H1 (cell line): ENCODE measurements at regions not wholly inside any gene's neighbourhood (a gene's known extent, or its start where the extent isn't known, plus 50 kb on each side); places are given as distances from the start of the nearest gene placed in this dataset.

ENCODE experiments used
- CTCF ChIA-PET: fragments of 300-600 bp; sonication (Branson Sonifier 250); formaldehyde crosslinking; loops from one replicate; lab custom pipeline; 2021; ENCODE audit not compliant: partially characterized antibody; lab: Charles Lee
- POLR2A ChIA-PET: fragments of 300-600 bp; sonication (Branson Sonifier 250); formaldehyde crosslinking; loops from one replicate; lab custom pipeline; 2021; ENCODE audit warnings: inconsistent platforms; ENCODE audit not compliant: partially characterized antibody; lab: Charles Lee
- DNase-seq, 2 experiments: peaks; one replicate each; pipeline versions ENCODE4 v3.0.0 to v3.0.0-alpha.2; 2010 to 2022; ENCODE audit warnings: low spot score in 2 of 2, low read depth in 1 of 2, mixed read lengths in 1 of 2
- FAIRE-seq: peaks from 2 replicates; lab custom pipeline; 2011; peaks lifted over from hg19 to GRCh38; lab: Jason Lieb, UNC
- H2AFZ ChIP-seq: 2 replicates; pipeline ENCODE4 v1.8.1; 2012; ENCODE audit warnings: low read length, inconsistent platforms
- H2AK5ac ChIP-seq: 2 replicates; pipeline ENCODE4 v1.6.1; 2013; ENCODE audit warnings: low read depth, low read length
- H2BK120ac ChIP-seq: replicated peaks from 2 replicates; pipeline ENCODE3; 2013; ENCODE audit warnings: low read depth, low read length, inconsistent platforms
- H2BK12ac ChIP-seq: 2 replicates; pipeline ENCODE4 v1.6.1; 2013; ENCODE audit warnings: low read depth, low read length
- H2BK15ac ChIP-seq: 2 replicates; pipeline ENCODE4 v1.6.1; 2013; ENCODE audit warnings: low read length
- H2BK20ac ChIP-seq: 2 replicates; pipeline ENCODE4 v1.6.1; 2013; ENCODE audit warnings: low read length
- H2BK5ac ChIP-seq: 2 replicates; pipeline ENCODE4 v1.6.1; 2013; ENCODE audit warnings: low read depth, low read length
- H3K14ac ChIP-seq: 2 replicates; pipeline ENCODE4 v1.6.1; 2013; ENCODE audit warnings: inconsistent platforms; ENCODE audit not compliant: insufficient read length
- H3K18ac ChIP-seq: 2 replicates; pipeline ENCODE4 v1.6.1; 2013; ENCODE audit warnings: low read length; ENCODE audit errors: extremely low read depth
- H3K23ac ChIP-seq: 2 replicates; pipeline ENCODE4 v1.6.1; 2013; ENCODE audit warnings: inconsistent platforms; ENCODE audit not compliant: insufficient read length
- H3K23me2 ChIP-seq: 2 replicates; pipeline ENCODE4 v1.6.1; 2013; ENCODE audit warnings: low read depth, low read length
- H3K27ac ChIP-seq: 2 replicates; pipeline ENCODE4 v1.6.1; 2011; ENCODE audit warnings: low read depth, low read length, inconsistent platforms
- H3K27me3 ChIP-seq, 4 experiments: replicated peaks in 1 of 4; 1 replicate in 1 of 4; 2 replicates in 3 of 4; pipeline versions ENCODE4 v1.6.1 to v1.8.1; 2011 to 2013; ENCODE audit warnings: low read length in 3 of 4, mild to moderate bottlenecking in 3 of 4, inconsistent platforms in 2 of 4, mixed read lengths in 2 of 4, moderate library complexity in 1 of 4; ENCODE audit not compliant: control insufficient read depth in 3 of 4, insufficient read depth in 3 of 4; ENCODE audit errors: extremely low read depth in 1 of 4
- H3K36me3 ChIP-seq, 4 experiments: 2 replicates each; pipeline versions ENCODE4 v1.6.1 to v1.8.1; 2011 to 2013; ENCODE audit warnings: mild to moderate bottlenecking in 4 of 4, low read length in 3 of 4, moderate library complexity in 2 of 4, control low read depth in 1 of 4, inconsistent platforms in 1 of 4; ENCODE audit not compliant: insufficient read depth in 4 of 4, control insufficient read depth in 2 of 4
- H3K4ac ChIP-seq: replicated peaks from 2 replicates; pipeline ENCODE3; 2013; ENCODE audit warnings: low read length, low read depth, mixed read lengths, inconsistent platforms; ENCODE audit not compliant: insufficient read length
- H3K4me1 ChIP-seq, 4 experiments: replicated peaks in 1 of 4; 1 replicate in 1 of 4; 2 replicates in 3 of 4; pipeline versions ENCODE4 v1.6.1 to v1.8.1; 2011 to 2013; ENCODE audit warnings: low read length in 3 of 4, inconsistent platforms in 2 of 4, mixed read lengths in 1 of 4; ENCODE audit not compliant: insufficient read depth in 4 of 4, control insufficient read depth in 3 of 4
- H3K4me2 ChIP-seq, 2 experiments: 2 replicates each; pipeline versions ENCODE4 v1.6.1 to v1.8.1; 2011 to 2013; ENCODE audit warnings: low read depth in 2 of 2, low read length in 2 of 2, control low read depth in 1 of 2, inconsistent platforms in 1 of 2, mild to moderate bottlenecking in 1 of 2; ENCODE audit not compliant: insufficient read depth in 1 of 2
- H3K4me3 ChIP-seq, 4 experiments: fragments of 200-600, 300-600 bp in 1 of 4; sonication (generic), shearing (Covaris generic), sonication (Bioruptor Twin) in 1 of 4; 2 replicates each; pipeline versions ENCODE4 v1.5.1 to v1.8.1; 2011 to 2016; ENCODE audit warnings: low read length in 4 of 4, low read depth in 3 of 4, control low read depth in 2 of 4, inconsistent platforms in 2 of 4, mild to moderate bottlenecking in 2 of 4, mixed read lengths in 1 of 4, moderate library complexity in 1 of 4; ENCODE audit not compliant: insufficient read depth in 2 of 4; ENCODE audit errors: extremely low read depth in 1 of 4
- H3K56ac ChIP-seq: replicated peaks from 2 replicates; pipeline ENCODE3; 2013; ENCODE audit warnings: low read depth, mild to moderate bottlenecking, mixed read lengths, low read length, inconsistent platforms; ENCODE audit not compliant: insufficient read length
- H3K79me1 ChIP-seq: 2 replicates; pipeline ENCODE4 v1.6.1; 2013; ENCODE audit warnings: low read depth, low read length, control low read depth
- H3K79me2 ChIP-seq, 2 experiments: 2 replicates each; pipeline versions ENCODE4 v1.6.1 to v1.8.1; 2012 to 2013; ENCODE audit warnings: low read length in 2 of 2, mild to moderate bottlenecking in 2 of 2, inconsistent platforms in 1 of 2; ENCODE audit not compliant: insufficient read depth in 2 of 2, control insufficient read depth in 1 of 2
- H3K9ac ChIP-seq, 4 experiments: replicated peaks in 1 of 4; 1 replicate in 1 of 4; 2 replicates in 3 of 4; pipeline versions ENCODE4 v1.6.1 to v1.8.1; 2011 to 2013; ENCODE audit warnings: low read depth in 3 of 4, low read length in 3 of 4, control low read depth in 2 of 4, mild to moderate bottlenecking in 2 of 4, moderate library complexity in 2 of 4, inconsistent platforms in 1 of 4; ENCODE audit errors: extremely low read depth in 1 of 4
- H3K9me3 ChIP-seq, 2 experiments: 2 replicates each; pipeline versions ENCODE4 v1.6.1 to v1.8.1; 2012 to 2013; ENCODE audit warnings: mild to moderate bottlenecking in 2 of 2, moderate library complexity in 2 of 2, control low read depth in 1 of 2, inconsistent platforms in 1 of 2, low read depth in 1 of 2, low read length in 1 of 2, mixed read lengths in 1 of 2; ENCODE audit not compliant: insufficient read depth in 2 of 2
- H4K20me1 ChIP-seq, 2 experiments: replicated peaks in 1 of 2; 2 replicates each; pipeline versions ENCODE3 to v1.8.1; 2011 to 2013; ENCODE audit warnings: inconsistent platforms in 2 of 2, low read length in 2 of 2, mild to moderate bottlenecking in 1 of 2; ENCODE audit not compliant: insufficient read depth in 2 of 2, control insufficient read depth in 1 of 2
- H4K5ac ChIP-seq: 2 replicates; pipeline ENCODE4 v1.6.1; 2013; ENCODE audit warnings: low read length, low read depth, mixed read lengths, inconsistent platforms; ENCODE audit not compliant: insufficient read length
- H4K8ac ChIP-seq: 2 replicates; pipeline ENCODE4 v1.8.0; 2013; ENCODE audit warnings: mild to moderate bottlenecking, moderate library complexity, low read length, inconsistent platforms; ENCODE audit not compliant: insufficient read depth; ENCODE audit errors: extremely low read depth
- H4K91ac ChIP-seq: replicated peaks from 2 replicates; pipeline ENCODE3; 2013; ENCODE audit warnings: low read length, mixed read lengths, inconsistent platforms; ENCODE audit not compliant: insufficient read length
- ATF2 ChIP-seq: IDR thresholded peaks from 2 replicates; pipeline ENCODE4 v1.6.1; 2012; ENCODE audit warnings: low read length, inconsistent platforms
- CREB1 ChIP-seq: IDR thresholded peaks from 2 replicates; pipeline ENCODE4 v1.6.1; 2012; ENCODE audit warnings: inconsistent platforms
- EP300 ChIP-seq, 2 experiments: IDR thresholded peaks; 1 replicate in 1 of 2; 2 replicates in 1 of 2; pipeline ENCODE4 v1.6.1; 2011 to 2012; ENCODE audit warnings: low read depth in 2 of 2, low read length in 2 of 2, mild to moderate bottlenecking in 2 of 2, borderline replicate concordance in 1 of 2, inconsistent platforms in 1 of 2, moderate library complexity in 1 of 2
- RAD21 ChIP-seq, 2 experiments: IDR thresholded peaks in 1 of 2; conservative IDR thresholded peaks in 1 of 2; 2 replicates each; pipeline ENCODE4 v1.6.1; 2011; ENCODE audit warnings: low read depth in 2 of 2, low read length in 2 of 2, improper control_type of control experiment in 1 of 2, inconsistent platforms in 1 of 2, mild to moderate bottlenecking in 1 of 2, moderate library complexity in 1 of 2
- SP1 ChIP-seq: IDR thresholded peaks from 2 replicates; pipeline ENCODE4 v1.6.1; 2011; ENCODE audit warnings: low read depth, low read length
- SP2 ChIP-seq: IDR thresholded peaks from 2 replicates; pipeline ENCODE4 v1.6.1; 2012; ENCODE audit warnings: mild to moderate bottlenecking, low read length, inconsistent platforms
- WGBS, 2 experiments: shearing (Covaris generic) in 1 of 2; methylation state at CpG; one replicate each; pipeline versions ENCODE4 v1.1.6 to v1.1.7; 2013 to 2015; ENCODE audit warnings: low lambda C conversion rate in 2 of 2, mixed read lengths in 2 of 2, inconsistent platforms in 1 of 2, low coverage in 1 of 2, missing lambda C conversion rate in 1 of 2; ENCODE audit not compliant: insufficient replicate concordance in 2 of 2, insufficient coverage in 1 of 2, insufficient read length in 1 of 2; ENCODE audit errors: extremely low coverage in 1 of 2, missing lambda C conversion rate in 1 of 2; 5-methylcytosine and 5-hydroxymethylcytosine counted together
- TF ChIP-seq, protein P1 (sequence below), 3 experiments: IDR thresholded peaks; 1 replicate in 2 of 3; 2 replicates in 1 of 3; pipeline versions ENCODE4 v1.5.1 to v1.6.1; 2011; ENCODE audit warnings: low read length in 3 of 3, mild to moderate bottlenecking in 3 of 3, inconsistent platforms in 2 of 3, low read depth in 1 of 3, moderate library complexity in 1 of 3; ENCODE audit not compliant: insufficient read depth in 1 of 3; ENCODE audit errors: control extremely low read depth in 1 of 3

DNA sequence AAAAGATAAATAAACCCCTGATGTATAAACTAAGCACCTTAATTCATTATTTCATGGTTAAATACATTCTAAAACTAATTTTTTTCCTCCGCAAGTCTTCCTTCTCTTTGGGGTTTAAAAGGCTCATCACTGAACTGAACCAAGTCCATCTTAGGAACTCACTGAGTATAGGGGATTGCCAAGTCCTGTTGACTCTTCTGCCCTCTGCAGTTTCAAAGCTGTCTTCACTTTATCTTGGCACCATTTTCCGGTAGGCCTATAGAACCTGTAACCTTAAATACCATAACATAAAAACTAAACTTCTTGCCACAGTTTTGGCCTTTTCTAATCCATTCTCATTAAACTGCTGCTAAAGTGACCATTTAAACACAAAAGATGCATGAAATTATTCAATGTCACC is 66.5 kb upstream of the USPL1 start:
- Histone ChIP-seq H2BK20ac (no peak overlapping the region), H3K18ac (no peak overlapping the region), H3K4me1 (no peaks in the 10 kb centered on the region), H3K79me1 (no peaks in the 10 kb centered on the region), H2BK12ac (no peak overlapping the region), H3K23me2 (no peaks in the 10 kb centered on the region), H2BK5ac (no peak overlapping the region), H3K79me2 (no peaks in the 10 kb centered on the region), H3K23ac (no peak overlapping the region), H3K9me3 (no peaks in the 10 kb centered on the region), H4K8ac (no peak overlapping the region), H2AFZ (no peak overlapping the region), H3K4ac (no peak overlapping the region), H3K4me2 (no peak overlapping the region), H3K36me3 (no peaks in the 10 kb centered on the region), H2BK120ac (no peak overlapping the region), H3K56ac (no peak overlapping the region), H4K5ac (no peak overlapping the region), H3K27me3 (no peaks in the 10 kb centered on the region), H4K20me1 (no peaks in the 10 kb centered on the region), H2AK5ac (no peak overlapping the region), H3K9ac (no peak overlapping the region), H3K27ac (no peak overlapping the region), H3K4me3 (no peak overlapping the region), H4K91ac (no peak overlapping the region), H3K14ac (no peak overlapping the region), H2BK15ac (no peak overlapping the region)
- 78% methylated on average over 2 of the region's 2 CpGs; no CpG with 5 or more reads in 1 of the 2 experiments for WGBS, 2 experiments
- FAIRE-seq (peak; percentile 78), DNase-seq (no peak)
- CTCF ChIA-PET: interaction anchor here (0.9 kb wide), 1 partner anchor 25 kb away, joined by 3 read pairs; no protein-coding TSS in a partner anchor
- POLR2A ChIA-PET: interaction anchor here (1.4 to 3.2 kb wide), 2 partner anchors 85 to 86 kb away, joined by 4 to 12 read pairs; partner anchors contain the start of gene HMGB1
- TF ChIP-seq EP300 (IDR thresholded peaks at IDR 0.05; ENCODE audit: borderline replicate concordance in 1 of 2, low read depth in 2 of 2, low read length in 2 of 2) (no peak), SP2 (no peak), CREB1 (no peak), RAD21 (IDR thresholded peaks at IDR 0.05 in 1 of 2, conservative IDR thresholded peaks at IDR 0.05 in 1 of 2; ENCODE audit: low read depth in 2 of 2, low read length in 2 of 2) (peak; percentile 82 to 86), ATF2 (no peak), SP1 (no peak)
- TF ChIP-seq, protein P1, sequence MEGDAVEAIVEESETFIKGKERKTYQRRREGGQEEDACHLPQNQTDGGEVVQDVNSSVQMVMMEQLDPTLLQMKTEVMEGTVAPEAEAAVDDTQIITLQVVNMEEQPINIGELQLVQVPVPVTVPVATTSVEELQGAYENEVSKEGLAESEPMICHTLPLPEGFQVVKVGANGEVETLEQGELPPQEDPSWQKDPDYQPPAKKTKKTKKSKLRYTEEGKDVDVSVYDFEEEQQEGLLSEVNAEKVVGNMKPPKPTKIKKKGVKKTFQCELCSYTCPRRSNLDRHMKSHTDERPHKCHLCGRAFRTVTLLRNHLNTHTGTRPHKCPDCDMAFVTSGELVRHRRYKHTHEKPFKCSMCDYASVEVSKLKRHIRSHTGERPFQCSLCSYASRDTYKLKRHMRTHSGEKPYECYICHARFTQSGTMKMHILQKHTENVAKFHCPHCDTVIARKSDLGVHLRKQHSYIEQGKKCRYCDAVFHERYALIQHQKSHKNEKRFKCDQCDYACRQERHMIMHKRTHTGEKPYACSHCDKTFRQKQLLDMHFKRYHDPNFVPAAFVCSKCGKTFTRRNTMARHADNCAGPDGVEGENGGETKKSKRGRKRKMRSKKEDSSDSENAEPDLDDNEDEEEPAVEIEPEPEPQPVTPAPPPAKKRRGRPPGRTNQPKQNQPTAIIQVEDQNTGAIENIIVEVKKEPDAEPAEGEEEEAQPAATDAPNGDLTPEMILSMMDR (IDR thresholded peaks at IDR 0.05; ENCODE audit: control extremely low read depth in 1 of 3, insufficient read depth in 1 of 3, low read depth in 1 of 3, low read length in 3 of 3): peak in 2 of 3 experiments; percentile 56 to 65; a peak in 3 of 4 replicates
